ENCODE measurements at regions not wholly inside any gene's neighbourhood (a gene's known extent, or its start where the extent isn't known, plus 50 kb on each side); places are given as distances from the start of the nearest gene placed in this dataset.
A peak's percentile ranks its signal among the peaks of the same experiment; 100 is the strongest.
"Not testable (repeated sequence)": the region's sequence is repeated elsewhere in the genome, so short reads cannot be mapped to it uniquely, and the experiment has no call there.

- no peak for DNase-seq (ENCODE audit: low spot score)
Measured at GRCh38 chr6:130716466-130716865, 110.7 kb upstream of the SMLR1 start.

- no peak for DNase-seq (ENCODE audit: low spot score)
Measured at GRCh38 chr6:130717657-130718056, 109.5 kb upstream of the SMLR1 start.

- DNase-seq (ENCODE audit: low spot score) = no peak
Measured at GRCh38 chr6:130720076-130720715, 107.0 kb upstream of the SMLR1 start.

- DNase-seq (ENCODE audit: low spot score) = no peak
Measured at GRCh38 chr6:130724089-130724488, 103.1 kb upstream of the SMLR1 start.

GRCh38 chr6:130725551-130725950, 101.7 kb upstream of the SMLR1 start:
- DNase-seq (ENCODE audit: low spot score) = no peak

- DNase-seq (ENCODE audit: low spot score) = not testable (repeated sequence)
Measured at GRCh38 chr6:130728064-130728463, 99.1 kb upstream of the SMLR1 start.

GRCh38 chr6:130730600-130730999, 96.6 kb upstream of the SMLR1 start:
- no peak for DNase-seq (ENCODE audit: low spot score)

GRCh38 chr6:130734161-130734560, 93.0 kb upstream of the SMLR1 start:
- DNase-seq (ENCODE audit: low spot score) = no peak

GRCh38 chr6:130740308-130740707, 86.9 kb upstream of the SMLR1 start:
- no peak for DNase-seq (ENCODE audit: low spot score)

GRCh38 chr6:130742131-130742681, 85.0 kb upstream of the SMLR1 start:
- DNase-seq (ENCODE audit: low spot score) = no peak

GRCh38 chr6:130743175-130743574, 84.0 kb upstream of the SMLR1 start:
- no peak for DNase-seq (ENCODE audit: low spot score)

GRCh38 chr6:130744576-130745366, 82.4 kb upstream of the SMLR1 start:
- no peak for DNase-seq (ENCODE audit: low spot score)

GRCh38 chr6:130748041-130748440, 79.2 kb upstream of the SMLR1 start:
- no peak for DNase-seq (ENCODE audit: low spot score)

GRCh38 chr6:130749402-130749801, 77.8 kb upstream of the SMLR1 start:
- no peak for DNase-seq (ENCODE audit: low spot score)

- no peak for DNase-seq (ENCODE audit: low spot score)
Measured at GRCh38 chr6:130752267-130752666, 74.9 kb upstream of the SMLR1 start.

GRCh38 chr6:130754786-130755367, 72.3 kb upstream of the SMLR1 start:
- no peak for DNase-seq (ENCODE audit: low spot score)

- DNase-seq (ENCODE audit: low spot score) = no peak
Measured at GRCh38 chr6:130755368-130756034, 71.7 kb upstream of the SMLR1 start.

GRCh38 chr6:130756824-130757223, 70.4 kb upstream of the SMLR1 start:
- no peak for DNase-seq (ENCODE audit: low spot score)

- DNase-seq (ENCODE audit: low spot score) = no peak
Measured at GRCh38 chr6:130758813-130759212, 68.4 kb upstream of the SMLR1 start.

- peak; percentile 66 for DNase-seq (ENCODE audit: low spot score)
Measured at GRCh38 chr6:130760006-130760405, 67.2 kb upstream of the SMLR1 start.

GRCh38 chr6:130761286-130761685, 65.9 kb upstream of the SMLR1 start:
- no peak for DNase-seq (ENCODE audit: low spot score)

- DNase-seq (ENCODE audit: low spot score) = peak; percentile 11
Measured at GRCh38 chr6:130765181-130765727, 62.0 kb upstream of the SMLR1 start.

Data from AG08395 (cell line).